ENCODE measurements at regions not wholly inside any gene's neighbourhood (a gene's known extent, or its start where the extent isn't known, plus 50 kb on each side); places are given as distances from the start of the nearest gene placed in this dataset.

DNA sequence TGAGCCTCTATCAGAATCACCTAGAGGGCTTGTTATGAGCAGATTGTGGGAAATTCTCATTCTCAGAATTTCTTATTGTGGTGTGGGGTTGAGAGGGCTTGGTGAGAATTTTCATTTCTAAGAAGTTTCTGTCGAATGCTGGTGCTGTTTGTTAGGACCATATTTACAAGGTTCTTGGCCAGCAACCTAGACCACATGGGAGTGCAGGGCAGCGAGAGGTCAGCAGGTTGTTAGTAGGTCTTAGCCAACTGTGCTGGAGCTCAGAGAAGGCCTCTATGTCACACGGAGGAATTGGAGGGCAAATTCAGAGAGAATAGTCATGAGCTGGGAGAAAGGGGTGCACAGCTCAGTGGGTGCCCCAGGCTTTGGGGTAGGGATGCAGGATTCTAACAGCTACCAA lies 357.0 kb downstream of the LRRC70 start:
- H3K27me3 ChIP-seq, result no peaks in the 10 kb centered on the region
- DNase-seq, result no peak
- H3K27ac ChIP-seq, result no peak overlapping the region
- H3K4me1 ChIP-seq, result no peaks in the 10 kb centered on the region
- TF ChIP-seq POLR2A (IDR thresholded peaks at IDR 0.05), result no peak
- no peak for TF ChIP-seq CTCF (IDR thresholded peaks at IDR 0.05)
- no peaks in the 10 kb centered on the region for H3K36me3 ChIP-seq
- H3K4me3 ChIP-seq, result no peak overlapping the region
- no peaks in the 10 kb centered on the region for H3K9me3 ChIP-seq

GRCh38 chr5:62934319-62934718 lies 355.7 kb downstream of the LRRC70 start:
- DNase-seq, result no peak
- H3K36me3 ChIP-seq, result no peaks in the 10 kb centered on the region
- H3K4me1 ChIP-seq, result no peaks in the 10 kb centered on the region
- H3K4me3 ChIP-seq, result no peak overlapping the region
- no peaks in the 10 kb centered on the region for H3K9me3 ChIP-seq
- H3K27ac ChIP-seq, result no peak overlapping the region
- H3K27me3 ChIP-seq, result no peaks in the 10 kb centered on the region
- no peak for TF ChIP-seq CTCF (IDR thresholded peaks at IDR 0.05)
- TF ChIP-seq POLR2A (IDR thresholded peaks at IDR 0.05), result no peak

- no peak for TF ChIP-seq CTCF (IDR thresholded peaks at IDR 0.05)
- no peak for TF ChIP-seq POLR2A (IDR thresholded peaks at IDR 0.05)
- no peak overlapping the region for H3K27ac ChIP-seq
- H3K36me3 ChIP-seq, result no peaks in the 10 kb centered on the region
- no peaks in the 10 kb centered on the region for H3K4me1 ChIP-seq
- no peaks in the 10 kb centered on the region for H3K9me3 ChIP-seq
- no peak for DNase-seq
- no peaks in the 10 kb centered on the region for H3K27me3 ChIP-seq
- no peak overlapping the region for H3K4me3 ChIP-seq
Observed at GRCh38 chr5:62933261-62933660, 354.6 kb downstream of the LRRC70 start.

GRCh38 chr5:62931153-62931950 lies 352.7 kb downstream of the LRRC70 start:
- no peak overlapping the region for H3K27ac ChIP-seq
- DNase-seq, result no peak

DNA sequence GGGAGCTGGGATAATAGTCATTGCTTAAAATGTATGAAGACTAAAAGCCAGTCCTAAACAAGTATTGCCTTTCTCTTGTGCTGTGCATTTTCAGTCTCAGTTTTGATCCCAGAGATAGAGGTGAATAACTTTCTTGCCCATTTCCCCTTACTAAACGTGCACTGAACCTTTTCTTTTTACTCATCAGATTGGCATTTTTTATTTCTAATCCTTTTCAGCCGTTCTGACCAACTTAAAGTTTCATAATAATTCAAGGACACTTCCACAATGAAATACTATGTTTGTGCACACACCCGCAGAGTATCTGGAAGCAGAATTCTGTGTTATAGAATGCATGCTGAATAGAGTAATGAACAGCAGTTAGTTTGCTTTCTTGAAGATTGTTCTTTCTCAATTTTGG lies 343.6 kb downstream of the LRRC70 start:
- no peak for DNase-seq
- no peaks in the 10 kb centered on the region for H3K4me1 ChIP-seq
- H3K9me3 ChIP-seq, result no peaks in the 10 kb centered on the region
- H3K27ac ChIP-seq, result no peak overlapping the region
- no peak for TF ChIP-seq POLR2A (IDR thresholded peaks at IDR 0.05)
- TF ChIP-seq CTCF (IDR thresholded peaks at IDR 0.05), result no peak
- H3K4me3 ChIP-seq, result no peak overlapping the region
- no peaks in the 10 kb centered on the region for H3K27me3 ChIP-seq
- no peaks in the 10 kb centered on the region for H3K36me3 ChIP-seq

More at GRCh38 chr5:62931153-62931950, 352.7 kb downstream of the LRRC70 start:
- Histone ChIP-seq H3K27me3 (no peaks in the 10 kb centered on the region), H3K4me3 (no peak overlapping the region), H3K9me3 (no peaks in the 10 kb centered on the region), H3K4me1 (no peaks in the 10 kb centered on the region), H3K36me3 (no peaks in the 10 kb centered on the region)
- TF ChIP-seq POLR2A (IDR thresholded peaks at IDR 0.05), result no peak
- no peak for TF ChIP-seq CTCF (IDR thresholded peaks at IDR 0.05)

Measured in Peyer's patch (tissue), 4 donors.